Small intestine (tissue), 7 donors: ENCODE measurements at regions not wholly inside any gene's neighbourhood (a gene's known extent, or its start where the extent isn't known, plus 50 kb on each side); places are given as distances from the start of the nearest gene placed in this dataset.
"Not testable (repeated sequence)": the region's sequence is repeated elsewhere in the genome, so short reads cannot be mapped to it uniquely, and the experiment has no call there.

Experiments used
- DNase-seq, 2 donors: peaks; one replicate each; pipeline versions ENCODE4 v3.0.0 to v3.0.0-alpha.2; 2013
- FAIRE-seq: peaks from 2 replicates; lab custom pipeline; 2012; peaks lifted over from hg19 to GRCh38; lab: Jason Lieb, UNC
- H3K27ac ChIP-seq, 3 donors: one replicate each; pipeline ENCODE4 v1.5.1; 2013; ENCODE audit warnings: low read length in 2 of 3, mild to moderate bottlenecking in 2 of 3, control low read depth in 1 of 3, inconsistent platforms in 1 of 3, low read depth in 1 of 3, moderate library complexity in 1 of 3
- H3K27me3 ChIP-seq, 3 donors: one replicate each; pipeline ENCODE4 v1.6.1; 2013; ENCODE audit warnings: low read length in 3 of 3, inconsistent platforms in 1 of 3; ENCODE audit not compliant: control insufficient read depth in 3 of 3, insufficient read depth in 3 of 3
- H3K36me3 ChIP-seq, 3 donors: one replicate each; pipeline ENCODE4 v1.6.1; 2013; ENCODE audit warnings: low read length in 3 of 3, inconsistent platforms in 1 of 3, low read depth in 1 of 3, mild to moderate bottlenecking in 1 of 3, moderate library complexity in 1 of 3; ENCODE audit not compliant: control insufficient read depth in 3 of 3, insufficient read depth in 2 of 3
- H3K4me1 ChIP-seq, 3 donors: one replicate each; pipeline ENCODE4 v1.6.1; 2013; ENCODE audit warnings: low read length in 2 of 3, inconsistent platforms in 1 of 3, low read depth in 1 of 3, mild to moderate bottlenecking in 1 of 3, moderate library complexity in 1 of 3; ENCODE audit not compliant: control insufficient read depth in 3 of 3, insufficient read depth in 2 of 3
- H3K4me3 ChIP-seq, 3 donors: one replicate each; pipeline ENCODE4 v1.5.1; 2013; ENCODE audit warnings: low read length in 3 of 3, control low read depth in 1 of 3, inconsistent platforms in 1 of 3, low read depth in 1 of 3, mild to moderate bottlenecking in 1 of 3, moderate library complexity in 1 of 3
- H3K9me3 ChIP-seq, 2 donors: one replicate each; pipeline ENCODE4 v1.6.1; 2013; ENCODE audit warnings: low read depth in 1 of 2, low read length in 1 of 2; ENCODE audit not compliant: control insufficient read depth in 2 of 2, insufficient read depth in 1 of 2
- WGBS, 3 donors: extraction: QIAGEN DNeasy Blood & Tissue Kit; methylation state at CpG; one replicate each; pipeline ENCODE4 v1.1.7; 2013; 5-methylcytosine and 5-hydroxymethylcytosine counted together
- donor health status: healthy with polysubstance abuse.
- donor health status: control.
- donor health status: control.
- donor health status: Bipolar disorder and iron deficiency.
- donor health status: healthy.

DNA sequence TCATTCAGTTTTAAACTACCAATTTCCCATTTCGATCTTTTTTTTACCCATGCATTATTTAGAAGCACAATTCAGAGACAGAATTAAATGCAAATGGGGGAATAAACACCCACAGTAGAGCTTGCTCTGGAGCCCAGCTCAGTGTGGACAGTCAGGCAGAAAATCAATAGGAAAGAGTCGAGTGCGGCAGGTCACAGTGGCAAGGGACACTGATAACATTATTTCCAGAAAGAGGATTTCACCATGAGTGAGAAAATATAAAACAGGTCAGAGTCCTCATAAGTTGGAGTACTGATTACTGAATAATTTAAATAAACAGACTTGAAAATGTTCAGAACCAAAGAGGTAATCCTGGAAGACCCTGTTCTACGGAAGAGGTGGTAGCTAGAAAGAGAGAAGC is 532.5 kb downstream of the CCSER2 start:
- H3K27ac ChIP-seq: no peak overlapping the region
- no peaks in the 10 kb centered on the region for H3K4me1 ChIP-seq
- DNase-seq: no peak
- H3K36me3 ChIP-seq: no peaks in the 10 kb centered on the region
- FAIRE-seq: no peak
- 71 to 82% (median 72%) methylated on average over 4 of the region's 4 CpGs for WGBS, 3 donors
- H3K27me3 ChIP-seq: no peaks in the 10 kb centered on the region
- no peaks in the 10 kb centered on the region for H3K9me3 ChIP-seq
- no peak overlapping the region for H3K4me3 ChIP-seq

DNA sequence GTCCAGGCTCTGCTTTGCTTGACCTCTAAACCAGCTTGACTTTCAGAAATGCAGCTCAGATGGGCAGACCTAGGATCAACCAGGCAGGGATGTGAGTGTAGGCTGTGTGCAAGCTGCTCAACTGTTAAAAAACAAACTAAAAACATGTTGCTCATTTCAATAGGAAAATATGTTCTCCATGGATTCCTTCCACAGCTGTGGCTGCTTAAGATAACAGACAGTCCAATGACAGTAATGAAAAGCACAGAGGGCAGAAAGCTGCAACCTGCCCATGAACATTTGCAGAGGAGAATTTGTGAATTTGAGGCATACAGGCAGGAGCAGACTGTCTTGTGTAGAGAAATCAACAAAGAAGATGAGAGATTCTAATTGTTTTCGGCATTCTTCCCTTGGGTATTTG is 534.2 kb downstream of the CCSER2 start:
- H3K36me3 ChIP-seq: no peaks in the 10 kb centered on the region
- no peak overlapping the region for H3K27ac ChIP-seq
- H3K4me1 ChIP-seq: no peaks in the 10 kb centered on the region
- no peak overlapping the region for H3K4me3 ChIP-seq
- FAIRE-seq (no peak), DNase-seq (no peak)
- WGBS, 3 donors: 85 to 92% (median 87%) methylated on average over 1 of the region's 1 CpG
- H3K9me3 ChIP-seq: peaks cover 0 to 2% of the 10 kb centered on the region in 2 donors
- H3K27me3 ChIP-seq: no peaks in the 10 kb centered on the region

DNA sequence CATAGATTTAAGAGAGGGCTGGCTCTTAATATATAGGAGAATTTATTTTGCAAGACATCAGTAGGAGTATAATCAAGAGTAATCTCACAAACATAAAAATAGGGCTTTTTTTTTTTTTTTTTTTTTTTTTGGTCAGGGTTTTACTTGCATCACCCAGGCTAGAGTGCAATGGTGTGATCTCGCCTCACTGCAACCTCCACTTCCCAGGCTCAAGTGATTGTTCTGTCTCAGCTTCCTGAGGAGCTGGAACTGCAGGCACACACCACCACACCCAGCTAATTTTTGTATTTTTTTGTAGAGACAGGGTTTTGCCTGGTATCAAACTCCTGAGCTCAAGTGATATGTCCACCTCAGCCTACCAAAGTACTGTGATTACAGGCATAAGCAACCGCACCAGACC is 535.3 kb downstream of the CCSER2 start:
- FAIRE-seq (no peak), DNase-seq (no peak)
- Histone ChIP-seq H3K4me3 (no peak overlapping the region), H3K36me3 (no peaks in the 10 kb centered on the region), H3K27me3 (no peaks in the 10 kb centered on the region), H3K9me3 (peaks cover 0 to 2% of the 10 kb centered on the region in 2 donors), H3K27ac (no peak overlapping the region), H3K4me1 (no peaks in the 10 kb centered on the region)
- 73 to 87% (median 82%) methylated on average over 2 of the region's 2 CpGs for WGBS, 3 donors

DNA sequence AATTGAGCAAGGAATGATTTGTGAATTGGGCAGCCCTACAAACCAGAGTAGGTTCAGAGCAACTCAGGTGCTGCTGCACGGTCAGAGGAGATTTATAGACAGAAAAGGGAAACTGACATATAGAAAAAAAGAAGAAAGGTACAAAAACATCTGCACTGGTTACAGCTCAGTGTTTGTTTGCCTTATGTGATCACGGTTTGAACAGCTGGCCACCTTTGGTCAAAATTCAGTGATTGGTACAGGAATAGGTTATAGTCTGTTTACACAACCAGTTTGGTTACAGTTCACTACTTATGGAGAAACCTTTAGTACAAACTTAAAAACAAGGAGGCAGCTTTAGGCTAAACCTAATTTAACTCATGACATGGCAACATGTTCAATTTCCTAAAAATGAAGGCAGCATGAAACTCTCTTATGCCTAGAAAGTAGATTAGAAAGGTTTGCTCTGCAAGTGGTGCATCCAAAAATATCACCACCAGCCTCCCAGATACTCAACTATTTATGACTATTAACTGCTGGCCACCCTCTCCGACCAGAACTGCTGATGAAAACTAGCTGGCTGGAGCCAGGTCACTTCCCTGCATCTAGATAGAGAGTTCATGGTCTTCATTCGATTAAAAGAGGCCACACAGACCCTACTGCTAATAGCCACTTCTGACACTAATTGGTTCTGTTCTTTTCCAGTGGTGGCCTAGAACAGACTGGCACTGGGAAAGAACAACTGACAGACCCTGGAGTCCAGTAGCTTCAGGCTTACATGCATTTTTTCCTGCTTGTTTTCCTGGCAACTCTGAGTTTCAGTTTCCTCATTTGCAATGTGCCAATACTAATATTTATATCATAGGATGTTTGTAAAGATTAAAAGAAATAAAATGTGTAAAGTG is 548.0 kb downstream of the CCSER2 start:
- H3K27ac ChIP-seq: no peak overlapping the region
- H3K9me3 ChIP-seq: no peaks in the 10 kb centered on the region
- no peaks in the 10 kb centered on the region for H3K36me3 ChIP-seq
- DNase-seq (no peak), FAIRE-seq (no peak)
- H3K27me3 ChIP-seq: no peaks in the 10 kb centered on the region
- 15 to 36% (median 24%) methylated on average over 4 of the region's 4 CpGs for WGBS, 3 donors
- H3K4me3 ChIP-seq: no peak overlapping the region
- H3K4me1 ChIP-seq: no peaks in the 10 kb centered on the region

DNA sequence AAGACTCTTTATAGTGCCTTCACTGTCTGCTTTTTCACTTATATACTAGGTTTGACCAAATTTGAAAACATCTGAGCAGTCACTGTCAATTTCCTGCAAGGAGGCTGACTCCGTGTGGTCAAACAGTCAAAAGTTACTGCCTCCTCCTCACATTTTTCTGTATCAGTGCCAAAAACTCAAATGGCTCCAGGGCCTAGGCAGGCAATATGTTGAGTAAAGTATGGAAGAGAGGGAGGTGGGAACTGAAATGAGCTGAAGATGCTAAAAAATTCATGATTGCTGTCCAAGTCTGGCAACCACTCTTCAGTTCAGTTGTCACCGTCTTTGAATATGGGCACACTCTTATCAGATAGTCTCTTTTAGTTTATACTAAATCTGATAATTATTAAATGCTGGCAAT is 551.6 kb downstream of the CCSER2 start:
- 59 to 74% (median 68%) methylated on average over 2 of the region's 2 CpGs for WGBS, 3 donors
- Histone ChIP-seq H3K27me3 (no peaks in the 10 kb centered on the region), H3K4me1 (no peaks in the 10 kb centered on the region), H3K36me3 (no peaks in the 10 kb centered on the region), H3K4me3 (no peak overlapping the region), H3K9me3 (no peaks in the 10 kb centered on the region), H3K27ac (no peak overlapping the region)
- DNase-seq (no peak), FAIRE-seq (no peak)

DNA sequence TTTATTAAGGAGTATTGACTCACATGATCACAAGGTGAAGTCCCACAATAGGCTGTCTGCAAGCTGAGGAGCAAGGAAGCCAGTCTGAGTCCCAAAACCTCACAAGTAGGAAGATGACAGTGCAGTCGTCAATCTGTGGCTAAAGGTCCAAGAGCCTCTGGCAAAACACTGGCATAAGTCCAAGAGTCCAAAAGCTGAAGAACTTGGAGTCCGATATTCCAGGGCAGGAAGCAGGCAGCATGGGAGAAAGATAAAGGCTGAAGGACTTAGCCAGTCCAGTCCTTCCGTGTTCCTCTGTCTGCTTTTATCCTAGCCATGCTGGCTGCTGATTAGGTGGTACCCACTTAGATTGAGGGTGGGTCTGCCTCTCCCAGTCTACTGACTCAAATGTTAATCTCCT is 553.3 kb downstream of the CCSER2 start:
- 48 to 80% (median 54%) methylated on average over 3 of the region's 3 CpGs for WGBS, 3 donors
- H3K4me3 ChIP-seq, H3K4me1 ChIP-seq, H3K36me3 ChIP-seq, DNase-seq, H3K9me3 ChIP-seq, H3K27ac ChIP-seq, H3K27me3 ChIP-seq, FAIRE-seq: not testable (repeated sequence)

DNA sequence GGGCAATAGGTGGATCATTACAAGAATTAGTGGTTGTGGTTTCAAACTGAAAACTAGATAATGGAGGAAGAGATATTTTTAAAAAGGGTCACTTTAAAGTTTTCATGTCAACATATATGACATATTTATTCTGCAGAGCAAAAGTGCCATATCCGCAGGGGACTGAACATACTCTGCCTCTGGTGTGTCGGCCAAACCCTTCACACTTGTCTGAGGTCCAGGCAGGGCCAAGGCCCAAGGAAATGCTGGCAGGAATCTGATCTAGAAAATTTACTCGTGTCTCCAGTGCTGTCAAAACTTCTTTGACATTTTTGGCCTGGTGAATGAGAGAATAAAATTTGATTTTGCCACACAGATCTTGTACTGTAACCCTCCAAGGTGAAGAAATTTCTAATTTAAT is 562.3 kb downstream of the CCSER2 start:
- Histone ChIP-seq H3K4me1 (no peaks in the 10 kb centered on the region), H3K36me3 (no peaks in the 10 kb centered on the region), H3K27me3 (no peaks in the 10 kb centered on the region), H3K27ac (no peak overlapping the region), H3K4me3 (no peak overlapping the region), H3K9me3 (no peaks in the 10 kb centered on the region)
- WGBS, 3 donors: 56 to 67% (median 63%) methylated on average over 3 of the region's 3 CpGs
- DNase-seq: no peak
- FAIRE-seq: no peak

DNA sequence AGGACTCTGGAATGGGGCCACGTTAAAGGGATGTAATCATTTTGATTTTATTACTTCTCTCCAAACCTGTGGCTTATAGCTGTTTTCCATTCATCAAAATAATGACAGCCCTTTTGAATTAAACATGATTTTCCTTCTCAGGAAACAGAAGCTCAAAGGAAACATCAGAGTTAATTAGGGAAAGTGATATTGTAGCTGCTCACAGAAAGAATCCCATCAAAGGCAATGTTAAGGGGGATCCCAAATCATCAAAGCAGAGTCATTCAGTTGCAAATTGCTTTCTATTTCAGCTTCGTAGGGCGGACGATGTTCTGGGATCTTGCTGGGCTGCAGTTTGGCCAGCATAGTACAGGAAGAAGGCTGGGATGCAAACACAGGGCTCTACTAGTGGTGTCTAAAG is 563.2 kb downstream of the CCSER2 start:
- no peak overlapping the region for H3K27ac ChIP-seq
- no peak for DNase-seq
- no peaks in the 10 kb centered on the region for H3K9me3 ChIP-seq
- no peak for FAIRE-seq
- no peak overlapping the region for H3K4me3 ChIP-seq
- H3K4me1 ChIP-seq: no peaks in the 10 kb centered on the region
- 44 to 51% (median 49%) methylated on average over 4 of the region's 4 CpGs for WGBS, 3 donors
- no peaks in the 10 kb centered on the region for H3K36me3 ChIP-seq
- no peaks in the 10 kb centered on the region for H3K27me3 ChIP-seq

DNA sequence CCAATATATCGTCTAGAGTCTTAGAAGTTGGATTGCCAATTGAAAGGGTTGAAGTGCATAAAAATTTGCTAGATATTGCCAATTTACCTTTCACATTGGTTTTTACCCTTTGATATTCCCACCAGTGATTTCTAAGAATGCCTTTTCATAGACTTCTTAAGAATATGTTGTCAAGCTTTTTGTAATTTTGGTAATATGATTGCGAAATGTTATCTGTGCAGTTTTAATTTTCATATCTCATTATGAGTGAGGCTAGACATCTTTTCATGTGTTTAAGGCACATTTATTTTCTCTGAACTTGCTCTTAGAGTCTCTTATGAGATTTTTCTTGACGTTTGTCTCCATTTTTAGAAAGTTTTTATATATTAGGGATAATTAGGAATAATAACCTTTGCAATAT is 567.2 kb downstream of the CCSER2 start:
- Histone ChIP-seq H3K27ac (no peak overlapping the region), H3K4me1 (no peaks in the 10 kb centered on the region), H3K27me3 (no peaks in the 10 kb centered on the region), H3K4me3 (no peak overlapping the region), H3K36me3 (no peaks in the 10 kb centered on the region), H3K9me3 (no peaks in the 10 kb centered on the region)
- no peak for FAIRE-seq
- WGBS, 3 donors: 47 to 70% (median 50%) methylated on average over 3 of the region's 3 CpGs
- no peak for DNase-seq
